Suprapubic skin (tissue), 4 donors: ENCODE measurements at regions not wholly inside any gene's neighbourhood (a gene's known extent, or its start where the extent isn't known, plus 50 kb on each side); places are given as distances from the start of the nearest gene placed in this dataset.

Experiments
- CTCF ChIP-seq, 2 donors: fragments of 200-600 bp in 1 of 2; fragments of 450-650 bp in 1 of 2; sonication (generic) in 1 of 2; IDR thresholded peaks; one replicate each; pipeline ENCODE4 v1.5.1; 2016 to 2019; ENCODE audit warnings: antibody characterized with exemption in 2 of 2, mild to moderate bottlenecking in 1 of 2, moderate library complexity in 1 of 2
- EP300 ChIP-seq: sonication (generic); formaldehyde crosslinking; IDR thresholded peaks from one replicate; pipeline ENCODE4 v1.6.1; 2017; ENCODE audit warnings: antibody characterized with exemption
- POLR2A ChIP-seq, 2 donors: fragments of 450-650 bp; IDR thresholded peaks; one replicate each; pipeline ENCODE4 v1.6.1; 2017; ENCODE audit warnings: antibody characterized with exemption in 2 of 2, mild to moderate bottlenecking in 2 of 2, moderate library complexity in 2 of 2
- POLR2AphosphoS5 ChIP-seq, 3 donors: sonication (generic); formaldehyde crosslinking; IDR thresholded peaks; one replicate each; pipeline ENCODE4 v1.6.1; 2017; ENCODE audit warnings: antibody characterized with exemption in 3 of 3

- no peak for TF ChIP-seq CTCF (IDR thresholded peaks at IDR 0.05)
- no peak for TF ChIP-seq EP300
- TF ChIP-seq POLR2A (IDR thresholded peaks at IDR 0.05): no peak
- TF ChIP-seq POLR2AphosphoS5 (IDR thresholded peaks at IDR 0.05): no peak
These were observed 59.2 kb downstream of the IL12A start for GRCh38 chr3:160047876-160048275.
